Karpas-422 (cell line): ENCODE measurements at regions not wholly inside any gene's neighbourhood (a gene's known extent, or its start where the extent isn't known, plus 50 kb on each side); places are given as distances from the start of the nearest gene placed in this dataset.

Experiments
- DNase-seq: peaks from one replicate; pipeline ENCODE4 v3.0.0-alpha.2; 2015
- H2AFZ ChIP-seq: fragments of 200-600 bp; sonication (generic); 2 replicates; pipeline ENCODE4 v1.6.1; 2014; ENCODE audit warnings: antibody characterized with exemption, low read length, mixed read lengths
- H3K27ac ChIP-seq: fragments of 200-600 bp; sonication (generic); 2 replicates; pipeline ENCODE4 v1.5.1; 2014; ENCODE audit warnings: mild to moderate bottlenecking, low read length, moderate library complexity
- H3K27me3 ChIP-seq: fragments of 200-600 bp; sonication (generic); 2 replicates; pipeline ENCODE4 v1.6.1; 2014; ENCODE audit warnings: low read length, mixed read lengths
- H3K36me3 ChIP-seq: fragments of 200-600 bp; sonication (generic); 2 replicates; pipeline ENCODE4 v1.6.1; 2014; ENCODE audit warnings: low read length, mixed read lengths; ENCODE audit not compliant: insufficient read depth
- H3K4me1 ChIP-seq: fragments of 200-600 bp; sonication (generic); 2 replicates; pipeline ENCODE4 v1.6.1; 2014; ENCODE audit warnings: mild to moderate bottlenecking, low read length, mixed read lengths
- H3K4me2 ChIP-seq: fragments of 200-600 bp; sonication (generic); 2 replicates; pipeline ENCODE4 v1.6.1; 2014; ENCODE audit warnings: low read length, low read depth, mild to moderate bottlenecking; ENCODE audit not compliant: poor library complexity, severe bottlenecking
- H3K4me3 ChIP-seq: fragments of 200-600 bp; sonication (generic); 2 replicates; pipeline ENCODE4 v1.5.1; 2014; ENCODE audit warnings: mild to moderate bottlenecking, antibody characterized with exemption, low read length, mixed read lengths
- H3K79me2 ChIP-seq: fragments of 200-600 bp; sonication (generic); 2 replicates; pipeline ENCODE4 v1.6.1; 2014; ENCODE audit warnings: mild to moderate bottlenecking, low read length, mixed read lengths
- H3K9ac ChIP-seq: fragments of 200-600 bp; sonication (generic); 2 replicates; pipeline ENCODE4 v1.6.0; 2014; ENCODE audit warnings: low read length
- H3K9me2 ChIP-seq: fragments of 200-600 bp; sonication (generic), shearing (Covaris generic); replicated peaks from 2 replicates; pipeline ENCODE4 v1.6.0; 2014; ENCODE audit warnings: mild to moderate bottlenecking, low read length, moderate library complexity; ENCODE audit not compliant: insufficient read depth
- H3K9me3 ChIP-seq: fragments of 300-700, 200-600 bp; sonication (generic); 2 replicates; pipeline ENCODE4 v1.6.1; 2014; ENCODE audit warnings: low read length, mixed read lengths
- H4K20me1 ChIP-seq: fragments of 200-600 bp; sonication (generic); 2 replicates; pipeline ENCODE4 v1.6.1; 2014; ENCODE audit warnings: mild to moderate bottlenecking, antibody characterized with exemption, low read length, low read depth; ENCODE audit not compliant: insufficient read depth

DNA sequence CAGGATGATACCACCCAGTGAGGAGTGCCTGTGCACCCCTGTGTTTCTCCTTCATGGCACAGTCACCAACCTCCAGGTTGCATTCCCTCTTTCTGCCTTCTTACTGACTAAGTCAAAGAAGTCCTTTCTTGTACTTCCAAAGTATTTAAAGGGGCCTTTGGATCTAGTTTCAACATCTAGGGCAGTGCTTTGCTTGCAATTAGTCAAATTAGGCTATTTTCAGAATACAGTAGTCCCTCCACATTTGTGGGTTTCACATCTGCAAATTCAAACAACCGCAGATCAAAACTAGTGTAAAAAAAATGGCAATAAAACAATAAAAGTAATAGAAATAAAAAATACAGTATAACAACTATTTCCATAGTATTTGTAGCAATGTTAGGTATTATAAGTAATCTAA is 333.9 kb upstream of the SEMA6A start:
- no peaks in the 10 kb centered on the region for H4K20me1 ChIP-seq
- DNase-seq = peak; percentile 75
- no peaks in the 10 kb centered on the region; the same call in 1 of the 2 replicates for H3K9me2 ChIP-seq
- H3K79me2 ChIP-seq = no peaks in the 10 kb centered on the region
- H3K9me3 ChIP-seq = no peaks in the 10 kb centered on the region
- H3K27ac ChIP-seq = peak overlapping the region; percentile 54
- H3K4me2 ChIP-seq = peak overlapping the region; percentile 64
- peak overlapping the region; percentile 40; the same call in 1 of the 2 replicates for H2AFZ ChIP-seq
- peak overlapping the region; percentile 37 for H3K4me3 ChIP-seq
- peaks cover 48% of the 10 kb centered on the region for H3K4me1 ChIP-seq
- H3K27me3 ChIP-seq = no peaks in the 10 kb centered on the region
- H3K36me3 ChIP-seq = no peaks in the 10 kb centered on the region
- H3K9ac ChIP-seq = no peak overlapping the region

- H3K9ac ChIP-seq = no peak overlapping the region
- no peak overlapping the region for H3K27ac ChIP-seq
- H3K4me1 ChIP-seq = peaks cover 33% of the 10 kb centered on the region
- no peak overlapping the region for H3K4me3 ChIP-seq
- H3K4me2 ChIP-seq = no peak overlapping the region
- no peaks in the 10 kb centered on the region for H3K9me2 ChIP-seq
- no peak overlapping the region for H2AFZ ChIP-seq
- no peaks in the 10 kb centered on the region for H4K20me1 ChIP-seq
- no peaks in the 10 kb centered on the region for H3K79me2 ChIP-seq
- no peaks in the 10 kb centered on the region for H3K27me3 ChIP-seq
- no peak for DNase-seq
- H3K36me3 ChIP-seq = no peaks in the 10 kb centered on the region
- no peaks in the 10 kb centered on the region for H3K9me3 ChIP-seq
These were observed 331.3 kb upstream of the SEMA6A start for GRCh38 chr5:116905885-116906284.

DNA sequence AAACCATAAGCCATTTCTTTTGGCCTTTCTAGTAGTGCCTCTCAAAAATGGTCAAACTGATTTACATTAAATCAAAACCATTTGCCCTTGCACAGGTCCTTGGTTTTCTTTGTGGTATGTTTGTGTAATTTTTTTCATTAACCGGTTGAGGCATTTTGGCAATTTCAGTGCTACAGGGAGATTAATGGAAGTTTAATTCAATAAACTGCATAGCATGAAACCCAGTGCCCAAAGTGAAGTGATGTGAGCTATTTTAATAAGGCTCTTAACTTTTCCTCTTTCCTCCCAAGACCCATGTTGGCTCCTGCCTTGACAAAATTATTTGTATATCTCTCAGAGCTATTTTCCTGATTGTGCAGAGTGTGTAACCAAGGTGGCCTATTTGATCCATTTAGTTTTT is 326.2 kb upstream of the SEMA6A start:
- no peak overlapping the region for H3K9ac ChIP-seq
- peaks cover 3% of the 10 kb centered on the region; the same call in 1 of the 2 replicates for H3K4me1 ChIP-seq
- no peak overlapping the region for H2AFZ ChIP-seq
- H3K4me2 ChIP-seq = no peak overlapping the region
- H3K79me2 ChIP-seq = no peaks in the 10 kb centered on the region
- no peaks in the 10 kb centered on the region for H3K36me3 ChIP-seq
- no peaks in the 10 kb centered on the region for H3K9me3 ChIP-seq
- no peaks in the 10 kb centered on the region for H4K20me1 ChIP-seq
- no peak overlapping the region for H3K4me3 ChIP-seq
- H3K9me2 ChIP-seq = no peaks in the 10 kb centered on the region
- no peak overlapping the region for H3K27ac ChIP-seq
- DNase-seq = no peak
- H3K27me3 ChIP-seq = no peaks in the 10 kb centered on the region

- no peaks in the 10 kb centered on the region for H3K9me3 ChIP-seq
- H3K27me3 ChIP-seq = no peaks in the 10 kb centered on the region
- no peak overlapping the region for H2AFZ ChIP-seq
- no peak overlapping the region for H3K4me3 ChIP-seq
- peaks cover 3% of the 10 kb centered on the region; the same call in 1 of the 2 replicates for H3K4me1 ChIP-seq
- H3K36me3 ChIP-seq = no peaks in the 10 kb centered on the region
- no peaks in the 10 kb centered on the region for H3K79me2 ChIP-seq
- no peak for DNase-seq
- no peak overlapping the region for H3K27ac ChIP-seq
- H4K20me1 ChIP-seq = no peaks in the 10 kb centered on the region
- no peaks in the 10 kb centered on the region for H3K9me2 ChIP-seq
- H3K9ac ChIP-seq = no peak overlapping the region
- H3K4me2 ChIP-seq = no peak overlapping the region
These were observed 324.3 kb upstream of the SEMA6A start for GRCh38 chr5:116898917-116899316.

GRCh38 chr5:116897291-116897690 is 322.7 kb upstream of the SEMA6A start:
- Histone ChIP-seq H3K4me3 (no peak overlapping the region), H3K79me2 (no peaks in the 10 kb centered on the region), H3K4me1 (peaks cover 3% of the 10 kb centered on the region; the same call in 1 of the 2 replicates), H3K9me3 (no peaks in the 10 kb centered on the region), H3K36me3 (no peaks in the 10 kb centered on the region), H3K9me2 (no peaks in the 10 kb centered on the region), H3K9ac (no peak overlapping the region), H3K27me3 (no peaks in the 10 kb centered on the region), H4K20me1 (no peaks in the 10 kb centered on the region), H3K4me2 (no peak overlapping the region), H3K27ac (no peak overlapping the region), H2AFZ (no peak overlapping the region)
- no peak for DNase-seq

DNA sequence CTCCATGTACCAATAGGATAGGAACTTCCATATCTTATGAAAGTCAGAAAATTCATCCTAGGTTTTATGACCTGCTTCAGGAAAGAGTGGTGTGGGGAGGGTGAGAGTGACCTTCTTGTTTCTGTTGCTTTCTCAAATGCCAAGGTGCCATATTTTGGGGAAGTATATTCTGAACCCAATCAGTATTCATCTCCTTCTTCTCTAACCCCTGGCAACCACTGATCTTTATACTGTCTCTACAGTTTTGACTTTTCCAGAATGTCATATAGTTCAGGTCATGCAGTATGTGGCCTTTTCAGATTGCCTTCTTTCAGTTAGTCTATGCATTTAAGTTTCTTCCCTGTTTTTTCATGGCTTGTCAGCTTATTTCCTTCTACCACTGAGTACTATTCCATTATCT is 321.4 kb upstream of the SEMA6A start:
- peaks cover 3% of the 10 kb centered on the region; the same call in 1 of the 2 replicates for H3K4me1 ChIP-seq
- H3K36me3 ChIP-seq = no peaks in the 10 kb centered on the region
- no peaks in the 10 kb centered on the region for H3K9me2 ChIP-seq
- H3K27ac ChIP-seq = no peak overlapping the region
- no peaks in the 10 kb centered on the region for H3K9me3 ChIP-seq
- DNase-seq = no peak
- no peak overlapping the region for H3K4me2 ChIP-seq
- no peaks in the 10 kb centered on the region for H4K20me1 ChIP-seq
- H2AFZ ChIP-seq = no peak overlapping the region
- H3K9ac ChIP-seq = no peak overlapping the region
- H3K27me3 ChIP-seq = no peaks in the 10 kb centered on the region
- H3K4me3 ChIP-seq = no peak overlapping the region
- H3K79me2 ChIP-seq = no peaks in the 10 kb centered on the region

- Histone ChIP-seq H3K79me2 (no peaks in the 10 kb centered on the region), H3K4me3 (no peak overlapping the region), H3K36me3 (no peaks in the 10 kb centered on the region), H3K9me3 (no peaks in the 10 kb centered on the region), H3K4me1 (no peaks in the 10 kb centered on the region), H3K27ac (no peak overlapping the region), H3K9ac (no peak overlapping the region), H3K9me2 (no peaks in the 10 kb centered on the region), H3K27me3 (no peaks in the 10 kb centered on the region), H3K4me2 (no peak overlapping the region), H4K20me1 (no peaks in the 10 kb centered on the region), H2AFZ (no peak overlapping the region)
- DNase-seq = no peak
These were observed 318.4 kb upstream of the SEMA6A start for GRCh38 chr5:116892993-116893392.

DNA sequence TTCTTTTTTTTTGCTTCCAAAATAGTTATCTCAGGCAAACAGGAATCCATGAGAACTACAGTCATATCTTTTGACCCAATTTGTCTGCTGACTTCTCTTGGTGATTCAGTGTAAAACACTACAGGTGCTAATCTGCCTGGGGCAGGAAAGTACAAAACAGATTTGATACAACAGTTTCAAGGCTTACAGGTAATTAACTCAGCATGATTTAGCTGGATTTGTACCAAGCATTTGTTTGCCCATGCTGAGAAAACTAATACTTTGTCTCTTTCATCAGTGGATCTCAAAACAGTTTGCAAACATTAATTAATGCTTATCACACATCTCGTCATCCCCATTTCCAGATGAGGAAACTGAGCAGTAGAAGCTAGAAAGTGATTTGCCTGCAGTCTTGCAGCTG is 312.5 kb upstream of the SEMA6A start:
- Histone ChIP-seq H3K4me3 (no peak overlapping the region), H4K20me1 (no peaks in the 10 kb centered on the region), H3K4me1 (peaks cover 6% of the 10 kb centered on the region), H3K4me2 (no peak overlapping the region), H3K27me3 (no peaks in the 10 kb centered on the region), H3K36me3 (no peaks in the 10 kb centered on the region), H3K79me2 (no peaks in the 10 kb centered on the region), H3K9me2 (no peaks in the 10 kb centered on the region), H2AFZ (no peak overlapping the region), H3K9ac (no peak overlapping the region), H3K9me3 (no peaks in the 10 kb centered on the region), H3K27ac (no peak overlapping the region)
- DNase-seq = no peak

DNA sequence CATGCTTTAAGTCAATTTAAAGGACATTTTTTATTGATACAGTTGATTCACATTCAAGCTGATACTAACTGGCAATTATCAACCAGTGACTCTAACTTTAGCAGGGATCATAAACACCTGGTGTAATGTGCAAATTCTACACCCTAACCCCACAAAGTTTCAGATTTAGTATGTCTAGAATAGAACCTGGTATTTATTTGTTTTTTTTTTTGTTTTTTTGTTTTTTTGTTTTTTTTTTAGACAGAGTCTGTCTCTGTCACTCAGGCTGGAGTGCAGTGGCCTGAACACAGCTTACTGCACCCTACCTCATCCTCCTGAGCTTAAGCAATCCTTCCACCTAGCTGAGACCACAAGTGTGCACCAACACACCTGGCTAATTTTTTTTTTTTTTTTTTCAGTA is 311.2 kb upstream of the SEMA6A start:
- no peak overlapping the region for H3K4me3 ChIP-seq
- H3K79me2 ChIP-seq = no peaks in the 10 kb centered on the region
- H3K9me2 ChIP-seq = no peaks in the 10 kb centered on the region
- H3K4me1 ChIP-seq = peaks cover 6% of the 10 kb centered on the region
- no peak overlapping the region for H3K27ac ChIP-seq
- H3K9me3 ChIP-seq = no peaks in the 10 kb centered on the region
- H2AFZ ChIP-seq = no peak overlapping the region
- H4K20me1 ChIP-seq = no peaks in the 10 kb centered on the region
- no peak for DNase-seq
- H3K27me3 ChIP-seq = no peaks in the 10 kb centered on the region
- no peak overlapping the region for H3K4me2 ChIP-seq
- no peak overlapping the region for H3K9ac ChIP-seq
- H3K36me3 ChIP-seq = no peaks in the 10 kb centered on the region
